ENCODE measurements at regions not wholly inside any gene's neighbourhood (a gene's known extent, or its start where the extent isn't known, plus 50 kb on each side); places are given as distances from the start of the nearest gene placed in this dataset.

DNA sequence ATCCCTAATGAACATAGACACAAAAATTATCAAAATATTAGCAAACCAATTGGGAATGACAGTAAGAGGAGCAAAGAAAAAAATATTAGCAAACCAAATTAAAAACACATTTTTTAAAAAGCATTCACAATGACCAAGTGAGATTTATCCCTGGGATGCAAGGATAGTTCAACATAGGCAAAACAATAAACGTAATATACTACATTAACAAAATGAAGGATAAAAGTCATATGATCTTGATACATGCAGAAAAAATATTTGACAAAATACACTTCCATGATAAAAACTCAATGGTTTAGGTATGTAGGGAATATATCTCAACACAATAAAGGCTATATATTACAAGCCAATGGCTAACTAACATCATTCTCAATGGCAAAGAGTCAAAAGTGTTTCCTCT lies 83.3 kb downstream of the CRPPA start:
- TF ChIP-seq, protein P1, sequence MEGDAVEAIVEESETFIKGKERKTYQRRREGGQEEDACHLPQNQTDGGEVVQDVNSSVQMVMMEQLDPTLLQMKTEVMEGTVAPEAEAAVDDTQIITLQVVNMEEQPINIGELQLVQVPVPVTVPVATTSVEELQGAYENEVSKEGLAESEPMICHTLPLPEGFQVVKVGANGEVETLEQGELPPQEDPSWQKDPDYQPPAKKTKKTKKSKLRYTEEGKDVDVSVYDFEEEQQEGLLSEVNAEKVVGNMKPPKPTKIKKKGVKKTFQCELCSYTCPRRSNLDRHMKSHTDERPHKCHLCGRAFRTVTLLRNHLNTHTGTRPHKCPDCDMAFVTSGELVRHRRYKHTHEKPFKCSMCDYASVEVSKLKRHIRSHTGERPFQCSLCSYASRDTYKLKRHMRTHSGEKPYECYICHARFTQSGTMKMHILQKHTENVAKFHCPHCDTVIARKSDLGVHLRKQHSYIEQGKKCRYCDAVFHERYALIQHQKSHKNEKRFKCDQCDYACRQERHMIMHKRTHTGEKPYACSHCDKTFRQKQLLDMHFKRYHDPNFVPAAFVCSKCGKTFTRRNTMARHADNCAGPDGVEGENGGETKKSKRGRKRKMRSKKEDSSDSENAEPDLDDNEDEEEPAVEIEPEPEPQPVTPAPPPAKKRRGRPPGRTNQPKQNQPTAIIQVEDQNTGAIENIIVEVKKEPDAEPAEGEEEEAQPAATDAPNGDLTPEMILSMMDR (IDR thresholded peaks at IDR 0.05 in 4 of 5, conservative IDR thresholded peaks at IDR 0.05 in 1 of 5) = no peak
- TF ChIP-seq POLR2A (IDR thresholded peaks at IDR 0.05) = no peak
